ENCODE measurements at regions not wholly inside any gene's neighbourhood (a gene's known extent, or its start where the extent isn't known, plus 50 kb on each side); places are given as distances from the start of the nearest gene placed in this dataset.

- in situ Hi-C loops (cut with HindIII; ENCODE audit: low pct_ligation_motif_present, low sequenced_read_pairs) = no loop called here
- no peak for DNase-seq
- Histone ChIP-seq H3K36me3 (replicated peaks) (no peaks in the 10 kb centered on the region), H3K4me3 (ENCODE audit: low read depth, low read length) (no peak overlapping the region), H3K27ac (no peak overlapping the region), H3K27me3 (replicated peaks) (no peaks in the 10 kb centered on the region)
- no peak for TF ChIP-seq CTCF (IDR thresholded peaks at IDR 0.05; ENCODE audit: low read depth, low read length, missing control alignments)
These were observed 101.1 kb upstream of the NR4A3 start for GRCh38 chr9:99720455-99721050.

DNA sequence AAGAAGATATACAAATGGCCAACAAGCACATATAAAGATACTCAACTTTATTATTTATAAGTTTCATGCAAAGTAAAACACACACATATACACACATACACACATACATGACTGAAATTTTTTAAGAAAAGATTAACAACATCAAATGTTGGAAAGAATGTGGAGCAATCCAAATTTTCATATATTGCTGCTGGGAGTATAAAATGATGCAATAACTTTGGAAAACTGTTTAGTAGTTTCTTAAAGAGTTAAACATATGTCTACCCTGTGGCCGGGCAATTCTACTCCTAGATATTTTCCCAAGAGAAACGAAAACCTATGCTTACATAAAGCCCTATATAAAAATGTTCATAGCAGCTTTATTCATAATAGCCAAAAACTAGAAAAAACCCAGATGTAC, 99.8 kb upstream of the NR4A3 start:
- Histone ChIP-seq H3K27ac (no peak overlapping the region), H3K36me3 (replicated peaks) (no peaks in the 10 kb centered on the region), H3K27me3 (replicated peaks) (no peaks in the 10 kb centered on the region), H3K4me3 (ENCODE audit: low read depth, low read length) (no peak overlapping the region)
- in situ Hi-C loops (cut with HindIII; ENCODE audit: low pct_ligation_motif_present, low sequenced_read_pairs) = no loop called here
- DNase-seq = no peak
- TF ChIP-seq CTCF (IDR thresholded peaks at IDR 0.05; ENCODE audit: low read depth, low read length, missing control alignments) = no peak

GRCh38 chr9:99722877-99723276, 98.8 kb upstream of the NR4A3 start:
- Histone ChIP-seq H3K27me3 (replicated peaks) (no peaks in the 10 kb centered on the region), H3K36me3 (replicated peaks) (no peaks in the 10 kb centered on the region), H3K4me3 (ENCODE audit: low read depth, low read length) (no peak overlapping the region), H3K27ac (no peak overlapping the region)
- in situ Hi-C loops (cut with HindIII; ENCODE audit: low pct_ligation_motif_present, low sequenced_read_pairs) = no loop called here
- no peak for DNase-seq
- no peak for TF ChIP-seq CTCF (IDR thresholded peaks at IDR 0.05; ENCODE audit: low read depth, low read length, missing control alignments)

- Histone ChIP-seq H3K27me3 (replicated peaks) (no peaks in the 10 kb centered on the region), H3K36me3 (replicated peaks) (no peaks in the 10 kb centered on the region), H3K27ac (no peak overlapping the region), H3K4me3 (ENCODE audit: low read depth, low read length) (no peak overlapping the region)
- no peak for TF ChIP-seq CTCF (IDR thresholded peaks at IDR 0.05; ENCODE audit: low read depth, low read length, missing control alignments)
- in situ Hi-C loops (cut with HindIII; ENCODE audit: low pct_ligation_motif_present, low sequenced_read_pairs) = no loop called here
- no peak for DNase-seq
These were observed 97.0 kb upstream of the NR4A3 start for GRCh38 chr9:99724640-99725039.

DNA sequence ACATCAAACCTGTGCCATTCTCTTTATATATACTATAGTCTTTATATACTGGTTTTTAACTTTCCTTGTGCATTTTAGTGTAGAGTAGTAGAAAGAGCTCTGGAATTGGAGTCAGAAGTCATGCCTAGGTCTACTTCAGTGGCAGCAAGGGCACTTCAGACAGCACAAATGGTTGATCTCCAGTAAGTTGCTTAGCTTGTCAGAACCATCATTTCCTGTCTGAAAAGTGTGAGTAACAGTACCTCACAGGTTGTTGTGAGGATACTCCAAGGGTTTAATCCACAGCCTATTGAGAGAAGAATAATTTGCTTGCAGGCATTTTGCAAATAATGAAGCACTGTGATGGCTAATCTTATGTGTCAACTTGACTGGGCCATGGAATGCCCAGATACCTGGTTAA, 95.8 kb upstream of the NR4A3 start:
- Histone ChIP-seq H3K27me3 (replicated peaks) (no peaks in the 10 kb centered on the region), H3K36me3 (replicated peaks) (no peaks in the 10 kb centered on the region), H3K4me3 (ENCODE audit: low read depth, low read length) (no peak overlapping the region), H3K27ac (no peak overlapping the region)
- no peak for TF ChIP-seq CTCF (IDR thresholded peaks at IDR 0.05; ENCODE audit: low read depth, low read length, missing control alignments)
- DNase-seq = no peak
- in situ Hi-C loops (cut with HindIII; ENCODE audit: low pct_ligation_motif_present, low sequenced_read_pairs) = no loop called here

GRCh38 chr9:99726758-99727157, 94.9 kb upstream of the NR4A3 start:
- Histone ChIP-seq H3K36me3 (replicated peaks) (no peaks in the 10 kb centered on the region), H3K27me3 (replicated peaks) (no peaks in the 10 kb centered on the region), H3K27ac (no peak overlapping the region), H3K4me3 (ENCODE audit: low read depth, low read length) (no peak overlapping the region)
- TF ChIP-seq CTCF (IDR thresholded peaks at IDR 0.05; ENCODE audit: low read depth, low read length, missing control alignments) = no peak
- in situ Hi-C loops (cut with HindIII; ENCODE audit: low pct_ligation_motif_present, low sequenced_read_pairs) = no loop called here
- no peak for DNase-seq

Data from brain microvascular endothelial cell (primary cell).